Testis (tissue), 2 donors: ENCODE measurements at regions not wholly inside any gene's neighbourhood (a gene's known extent, or its start where the extent isn't known, plus 50 kb on each side); places are given as distances from the start of the nearest gene placed in this dataset.

ENCODE experiments used
- POLR2A ChIP-seq: fragments of 450-650 bp; IDR thresholded peaks from one replicate; pipeline ENCODE4 v1.6.1; 2017; ENCODE audit warnings: antibody characterized with exemption, mild to moderate bottlenecking, moderate library complexity
- TF ChIP-seq, protein P1 (sequence below), 3 experiments: fragments of 450-650 bp in 2 of 3; fragments of 200-600 bp in 1 of 3; sonication (generic) in 1 of 3; IDR thresholded peaks; one replicate each; pipeline ENCODE4 v1.5.1; 2016 to 2019; ENCODE audit warnings: antibody characterized with exemption in 3 of 3, mild to moderate bottlenecking in 2 of 3, moderate library complexity in 1 of 3

DNA sequence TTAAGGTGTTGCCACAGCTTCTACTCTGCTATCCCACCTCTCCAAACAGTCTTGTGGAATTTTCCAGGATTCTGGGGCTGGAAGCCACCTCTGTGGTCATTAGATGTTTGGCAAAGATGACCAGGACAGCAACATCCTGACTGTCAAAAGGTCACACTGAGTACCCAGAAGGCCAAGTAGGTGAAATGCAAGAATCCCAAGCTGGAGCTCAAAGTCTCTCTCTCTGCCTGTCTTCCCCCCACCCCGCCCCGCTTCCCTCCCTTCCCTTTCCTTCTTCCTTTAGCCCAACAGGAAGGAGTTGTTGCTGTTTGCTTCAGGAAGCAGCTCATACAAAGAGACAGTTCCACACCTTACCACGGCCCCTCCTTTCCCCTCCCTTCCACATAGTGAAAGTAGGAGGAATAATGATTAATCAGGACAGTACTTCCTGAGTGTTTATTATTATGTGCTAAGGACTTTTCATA is 75.6 kb upstream of the SLC2A1 start:
- no peak for TF ChIP-seq POLR2A
- TF ChIP-seq, protein P1, sequence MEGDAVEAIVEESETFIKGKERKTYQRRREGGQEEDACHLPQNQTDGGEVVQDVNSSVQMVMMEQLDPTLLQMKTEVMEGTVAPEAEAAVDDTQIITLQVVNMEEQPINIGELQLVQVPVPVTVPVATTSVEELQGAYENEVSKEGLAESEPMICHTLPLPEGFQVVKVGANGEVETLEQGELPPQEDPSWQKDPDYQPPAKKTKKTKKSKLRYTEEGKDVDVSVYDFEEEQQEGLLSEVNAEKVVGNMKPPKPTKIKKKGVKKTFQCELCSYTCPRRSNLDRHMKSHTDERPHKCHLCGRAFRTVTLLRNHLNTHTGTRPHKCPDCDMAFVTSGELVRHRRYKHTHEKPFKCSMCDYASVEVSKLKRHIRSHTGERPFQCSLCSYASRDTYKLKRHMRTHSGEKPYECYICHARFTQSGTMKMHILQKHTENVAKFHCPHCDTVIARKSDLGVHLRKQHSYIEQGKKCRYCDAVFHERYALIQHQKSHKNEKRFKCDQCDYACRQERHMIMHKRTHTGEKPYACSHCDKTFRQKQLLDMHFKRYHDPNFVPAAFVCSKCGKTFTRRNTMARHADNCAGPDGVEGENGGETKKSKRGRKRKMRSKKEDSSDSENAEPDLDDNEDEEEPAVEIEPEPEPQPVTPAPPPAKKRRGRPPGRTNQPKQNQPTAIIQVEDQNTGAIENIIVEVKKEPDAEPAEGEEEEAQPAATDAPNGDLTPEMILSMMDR (IDR thresholded peaks at IDR 0.05) = no peak
